HG03442 (cell line): ENCODE measurements at regions not wholly inside any gene's neighbourhood (a gene's known extent, or its start where the extent isn't known, plus 50 kb on each side); places are given as distances from the start of the nearest gene placed in this dataset.

Experiments
- ATAC-seq: cut with Tn5 transposase; IDR thresholded peaks from one replicate; pipeline ENCODE4 v1.9.1; 2021; ENCODE audit warnings: mild to moderate bottlenecking, moderate library complexity; ENCODE audit not compliant: unreplicated experiment

DNA sequence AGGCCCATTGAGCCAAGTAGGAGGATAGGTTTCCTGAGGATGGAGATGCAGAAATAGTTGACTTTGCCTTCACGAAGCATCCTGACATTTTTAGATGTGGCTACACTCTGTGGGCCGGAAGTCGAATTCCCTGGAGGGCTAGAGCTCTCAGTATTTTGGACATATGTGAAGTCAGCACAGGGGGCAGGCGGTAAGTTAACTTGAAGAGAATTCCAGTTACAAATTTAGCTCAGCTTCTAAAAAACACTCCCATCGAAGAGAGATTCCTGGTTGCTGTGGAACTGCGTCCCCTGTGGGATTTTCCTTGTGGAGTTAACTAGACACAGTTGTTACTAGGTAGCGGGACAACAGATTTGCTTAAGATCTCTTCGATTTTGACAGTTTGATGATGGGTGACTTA is 161.9 kb upstream of the RGMA start:
- no peak for ATAC-seq

DNA sequence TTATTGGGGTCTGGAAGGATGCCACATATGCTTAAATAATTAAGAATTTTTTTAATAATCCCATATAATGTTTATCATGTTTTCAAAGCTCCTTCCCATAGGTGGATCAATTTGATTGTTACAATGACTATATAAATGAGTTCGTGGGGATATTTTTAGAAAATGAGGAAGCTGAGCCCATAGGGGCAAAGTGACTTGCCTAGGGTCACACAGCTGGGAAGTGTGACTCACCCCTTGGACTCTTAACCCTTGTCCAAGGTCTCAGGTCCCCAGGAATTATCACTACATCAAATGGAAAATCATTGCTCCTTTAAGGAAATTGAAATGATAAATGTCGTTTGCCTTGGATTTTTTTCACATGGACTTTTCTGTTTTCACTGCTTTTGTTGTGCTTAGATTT is 161.2 kb upstream of the RGMA start:
- ATAC-seq: no peak

DNA sequence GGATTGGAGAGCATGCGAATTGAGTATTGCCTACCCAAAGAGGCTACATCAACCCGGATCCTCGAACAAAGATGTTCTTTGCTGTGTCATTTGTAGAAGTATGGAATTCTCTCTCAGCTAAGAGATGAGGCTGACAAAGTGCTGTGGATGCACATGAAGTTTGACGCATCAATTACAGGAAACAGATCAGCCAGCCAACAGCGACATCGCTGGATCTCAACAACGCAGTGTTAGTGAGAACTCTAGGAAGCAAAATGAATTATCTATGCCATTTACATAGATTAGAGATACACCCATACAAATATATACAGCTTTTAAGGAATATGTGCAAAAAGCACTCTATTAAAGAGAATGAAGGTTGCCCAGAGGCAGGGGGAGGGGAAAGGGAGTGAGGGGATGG is 160.6 kb upstream of the RGMA start:
- ATAC-seq: no peak

DNA sequence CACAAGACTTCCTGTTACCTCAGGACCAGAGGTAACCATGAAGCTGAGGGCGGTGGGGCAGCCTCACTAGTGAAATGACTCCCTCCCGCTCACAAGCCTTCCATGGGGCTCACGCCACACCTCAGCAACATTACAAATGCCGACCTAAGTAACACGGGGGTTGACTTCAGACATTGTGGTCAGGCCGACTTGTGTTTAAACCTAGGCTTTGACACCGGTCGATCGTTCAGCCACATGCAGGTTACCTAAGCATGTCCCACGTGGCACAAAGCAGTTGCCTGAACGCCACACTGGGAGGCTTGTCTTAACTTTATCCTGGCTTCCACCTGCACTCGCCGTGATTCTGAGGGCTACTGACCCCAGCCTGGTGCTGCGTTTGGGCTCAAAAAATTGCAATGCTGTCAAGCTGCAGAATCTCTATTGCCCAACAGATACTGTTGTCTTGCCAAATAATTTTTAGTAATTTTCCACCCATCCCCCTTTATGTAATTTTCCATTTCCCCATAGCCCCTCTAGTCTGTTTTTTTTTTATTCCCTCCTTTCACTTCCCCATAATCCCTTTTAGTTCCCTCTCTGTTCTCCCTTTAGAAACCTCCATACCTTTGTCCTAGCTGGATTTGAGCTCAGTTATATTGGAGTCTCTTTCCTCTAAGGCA is 158.6 kb upstream of the RGMA start:
- ATAC-seq: no peak

DNA sequence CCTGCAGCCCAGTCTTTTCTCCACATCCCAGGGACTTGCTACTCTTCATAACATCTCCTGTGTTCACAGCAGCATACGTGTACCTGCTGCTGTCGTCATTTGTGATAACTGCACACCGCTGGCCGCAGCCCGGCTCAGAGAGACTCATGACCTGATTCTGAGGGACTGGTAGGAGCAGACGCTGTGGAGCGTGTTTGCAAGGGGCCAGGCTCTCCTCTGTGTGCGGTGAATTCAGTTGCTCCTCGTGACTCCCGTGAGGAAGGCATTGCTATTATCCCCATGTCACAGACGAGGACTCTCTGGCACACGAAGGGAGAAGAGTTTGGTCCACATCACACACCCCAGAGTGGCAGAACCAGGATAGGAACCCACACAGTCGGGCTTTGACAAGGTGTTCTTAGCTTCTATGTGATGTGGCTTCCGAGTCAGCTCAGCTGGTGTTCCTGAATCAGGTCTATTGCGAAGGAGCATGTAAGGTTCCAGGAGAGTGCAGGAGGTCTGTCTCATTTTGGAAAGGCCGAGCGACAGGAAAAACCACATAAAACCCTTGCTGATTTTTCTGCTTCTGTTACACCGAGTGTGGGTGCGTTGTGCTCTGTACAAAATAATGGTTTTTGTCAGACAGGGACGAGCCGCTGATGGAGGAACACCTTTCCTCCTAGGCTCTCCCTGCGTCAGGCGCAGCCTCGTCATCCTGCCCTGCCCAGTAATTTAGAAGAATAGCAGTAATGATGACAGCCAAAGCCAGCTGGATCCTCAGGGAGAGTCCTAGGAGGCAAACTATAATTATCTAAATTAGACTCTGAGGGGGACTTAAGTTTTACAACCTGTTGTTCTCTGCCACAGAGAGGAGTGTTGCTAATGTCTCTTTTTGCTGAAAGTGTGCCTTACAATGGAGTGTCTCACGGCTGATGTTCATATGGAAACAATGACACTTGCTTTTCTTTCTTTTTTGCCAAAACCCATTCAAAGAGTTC is 157.5 kb upstream of the RGMA start:
- ATAC-seq: no peak

DNA sequence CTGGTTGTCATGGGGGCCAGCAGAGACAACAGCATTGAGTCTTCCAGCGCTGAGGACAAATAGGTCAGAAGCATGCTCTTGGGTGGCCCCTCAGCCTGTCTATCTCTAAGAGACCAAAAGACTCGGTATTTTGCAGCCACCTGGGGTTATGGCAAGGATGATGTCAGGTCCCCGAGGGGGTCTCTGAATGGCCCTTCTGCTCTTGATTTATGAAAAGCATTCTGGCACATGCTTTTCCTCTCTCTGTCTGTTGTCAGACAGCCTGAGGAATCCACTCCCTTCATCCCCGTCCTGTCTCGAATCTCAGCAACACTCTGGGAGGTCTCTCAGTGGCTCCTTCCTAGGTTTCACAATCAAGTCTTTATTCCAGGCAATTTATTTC is 156.6 kb upstream of the RGMA start:
- no peak for ATAC-seq

DNA sequence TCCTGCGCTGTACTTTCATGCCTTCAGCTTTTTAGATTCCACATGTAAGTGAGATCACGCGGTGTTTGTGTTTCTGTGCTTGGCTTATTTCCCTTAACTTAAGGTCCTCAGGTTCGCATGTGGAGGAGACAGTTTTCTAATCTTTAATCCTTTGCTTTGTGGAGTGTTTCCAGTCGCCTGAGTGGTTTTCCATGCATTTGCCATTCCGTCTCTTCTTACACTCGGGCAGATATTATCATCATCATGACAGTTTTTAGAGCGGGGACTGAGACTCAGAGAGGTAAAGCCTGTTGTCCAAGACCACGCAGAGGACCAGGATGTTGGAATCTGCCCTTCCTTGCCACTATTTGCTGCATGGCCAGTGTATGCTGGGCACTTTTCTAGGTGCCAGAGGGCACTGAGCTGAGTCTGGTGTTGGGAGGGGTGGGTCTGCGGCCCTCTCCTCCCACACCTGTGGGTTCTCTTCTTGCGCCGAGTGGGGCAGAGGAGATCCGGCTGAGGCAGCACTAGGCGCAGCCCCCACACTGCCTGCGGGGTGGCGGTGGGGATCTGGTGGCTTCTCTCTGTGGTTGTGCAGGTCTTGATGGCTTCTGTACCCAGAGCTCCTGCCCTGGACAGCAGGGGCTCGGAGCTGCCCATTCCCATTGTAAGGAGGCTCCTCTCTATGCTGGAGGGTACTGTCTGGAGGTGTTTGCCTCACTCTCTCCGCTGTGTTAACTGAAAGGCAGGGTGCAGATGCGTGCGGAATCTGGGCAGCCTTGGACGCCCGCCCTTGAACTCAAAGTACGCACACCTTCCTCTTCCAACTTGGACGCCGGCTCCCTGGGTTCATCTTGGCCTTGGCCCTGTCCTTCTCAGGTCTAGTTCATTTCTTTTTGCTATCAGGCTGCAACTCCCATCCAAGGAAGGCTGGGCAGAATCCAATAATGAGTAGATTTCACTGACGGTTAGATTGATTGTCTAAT is 156.0 kb upstream of the RGMA start:
- no peak for ATAC-seq

DNA sequence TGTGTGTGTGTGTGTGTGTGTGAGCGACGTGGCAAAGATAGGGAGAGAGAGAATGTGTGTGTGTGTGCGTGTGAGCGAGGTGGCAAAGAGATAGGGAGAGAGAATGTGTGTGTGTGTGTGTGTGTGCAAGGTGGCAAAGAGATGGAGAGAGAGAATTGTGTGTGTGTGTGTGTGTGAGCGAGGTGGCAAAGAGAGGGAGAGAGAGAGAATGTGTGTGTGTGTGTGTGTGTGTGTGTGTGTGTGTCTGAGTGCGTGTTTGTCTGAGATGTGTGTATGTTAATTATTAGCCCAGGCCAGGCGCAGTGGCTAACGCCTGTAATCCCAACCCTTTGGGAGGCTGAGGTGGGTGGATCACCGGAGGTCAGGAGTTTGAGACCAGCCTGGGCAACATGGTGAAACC is 154.6 kb upstream of the RGMA start:
- ATAC-seq: no peak

DNA sequence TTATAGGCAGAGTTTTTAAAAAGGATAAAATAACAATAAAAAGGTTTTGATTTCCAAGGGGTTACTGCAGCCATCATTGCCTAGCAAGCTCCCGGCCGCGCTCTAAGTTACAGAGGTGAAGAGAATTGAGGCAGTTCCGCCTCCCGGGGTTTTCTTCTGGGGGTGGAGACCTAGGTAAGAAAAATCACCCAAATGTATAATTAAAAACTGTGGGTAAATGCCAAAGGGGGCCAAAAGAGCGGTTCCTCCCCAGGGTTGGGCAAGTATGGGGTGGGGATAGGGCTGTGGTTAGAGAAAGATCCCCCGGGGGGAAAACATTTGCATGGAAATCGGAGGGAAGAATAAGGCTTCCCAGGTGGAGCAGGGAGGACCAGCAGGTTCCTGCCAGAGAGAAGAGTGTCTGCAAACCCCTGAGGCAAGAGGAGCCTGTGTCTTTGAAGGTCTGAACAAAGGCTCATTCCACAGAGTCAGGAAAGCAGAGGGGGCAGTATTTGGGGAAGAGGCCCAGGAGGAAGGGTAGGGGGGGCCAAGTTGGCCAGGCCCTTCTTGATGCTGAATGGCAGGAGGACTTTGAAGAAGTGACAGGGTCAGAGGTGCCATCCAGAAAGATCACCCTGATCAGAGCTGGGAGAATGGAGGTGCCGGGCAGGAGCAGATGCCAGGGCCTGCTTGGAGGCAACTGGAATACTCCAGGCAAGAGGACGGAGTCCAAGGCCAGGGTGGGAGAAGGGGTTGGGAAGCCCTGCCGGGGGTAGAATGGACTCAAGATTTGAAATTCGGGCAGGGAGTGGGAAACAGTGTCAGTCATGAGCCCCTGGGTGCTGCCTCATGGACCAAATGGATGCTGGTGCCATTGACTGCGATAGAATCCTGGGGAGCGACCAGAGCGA is 152.9 kb upstream of the RGMA start:
- no peak for ATAC-seq

DNA sequence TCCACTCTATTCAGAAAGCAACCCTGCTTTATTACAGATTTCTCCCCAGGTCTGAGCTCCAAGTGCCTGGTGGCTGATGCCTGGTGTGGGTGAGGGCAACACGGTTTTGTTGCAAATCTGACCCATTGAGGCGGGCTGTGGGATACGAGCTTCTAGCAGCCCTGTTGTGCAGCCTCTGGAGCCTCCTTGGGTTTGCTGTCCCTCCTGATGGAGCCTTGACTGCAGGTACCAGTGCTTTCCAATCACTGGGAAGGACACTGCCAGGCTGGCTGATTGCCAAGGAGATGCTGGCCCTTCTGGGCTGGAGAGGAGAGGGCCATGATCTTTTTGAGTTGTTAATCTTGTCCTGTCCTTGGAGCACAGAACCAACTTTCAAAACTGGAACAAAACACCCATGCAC is 151.0 kb upstream of the RGMA start:
- ATAC-seq: no peak

DNA sequence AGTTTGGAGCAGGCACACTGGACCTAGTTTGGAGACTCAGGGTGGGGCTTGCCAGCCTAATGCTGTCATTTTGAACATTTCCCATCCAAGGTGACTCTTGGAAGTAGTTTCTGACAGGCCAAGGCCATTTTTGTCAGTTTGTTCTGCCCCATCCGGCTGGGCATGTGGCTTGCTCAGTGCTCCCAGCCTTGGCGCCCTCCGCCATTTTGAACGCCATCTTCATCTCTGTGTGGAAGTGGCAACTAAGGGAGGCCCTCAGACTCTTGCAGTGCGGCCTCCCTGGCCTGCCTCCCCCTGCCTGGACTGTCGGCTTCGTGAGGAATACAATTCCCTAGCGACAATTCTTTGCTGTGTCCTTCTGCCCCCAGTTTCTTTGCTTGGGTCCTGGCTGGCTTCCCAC is 150.6 kb upstream of the RGMA start:
- no peak for ATAC-seq

DNA sequence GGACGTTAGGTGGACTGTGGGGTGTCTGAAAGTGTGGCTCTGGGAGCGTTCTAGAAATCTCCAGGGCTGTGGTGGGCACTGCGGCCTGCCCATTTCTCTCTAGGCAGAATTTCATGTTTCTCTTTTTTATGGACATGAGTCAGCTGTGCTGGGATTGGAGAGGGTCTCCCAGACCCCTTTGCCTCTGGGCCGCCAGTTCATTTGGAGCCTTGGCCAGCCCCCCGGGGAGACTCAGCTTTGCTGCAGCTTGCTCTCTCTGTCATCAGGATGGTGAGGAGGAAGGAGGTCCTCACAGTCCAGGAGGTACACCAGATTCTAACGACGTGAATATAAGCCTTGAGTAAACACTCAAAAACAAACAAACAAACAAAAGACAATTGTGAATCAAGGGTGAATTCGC is 149.6 kb upstream of the RGMA start:
- no peak for ATAC-seq

DNA sequence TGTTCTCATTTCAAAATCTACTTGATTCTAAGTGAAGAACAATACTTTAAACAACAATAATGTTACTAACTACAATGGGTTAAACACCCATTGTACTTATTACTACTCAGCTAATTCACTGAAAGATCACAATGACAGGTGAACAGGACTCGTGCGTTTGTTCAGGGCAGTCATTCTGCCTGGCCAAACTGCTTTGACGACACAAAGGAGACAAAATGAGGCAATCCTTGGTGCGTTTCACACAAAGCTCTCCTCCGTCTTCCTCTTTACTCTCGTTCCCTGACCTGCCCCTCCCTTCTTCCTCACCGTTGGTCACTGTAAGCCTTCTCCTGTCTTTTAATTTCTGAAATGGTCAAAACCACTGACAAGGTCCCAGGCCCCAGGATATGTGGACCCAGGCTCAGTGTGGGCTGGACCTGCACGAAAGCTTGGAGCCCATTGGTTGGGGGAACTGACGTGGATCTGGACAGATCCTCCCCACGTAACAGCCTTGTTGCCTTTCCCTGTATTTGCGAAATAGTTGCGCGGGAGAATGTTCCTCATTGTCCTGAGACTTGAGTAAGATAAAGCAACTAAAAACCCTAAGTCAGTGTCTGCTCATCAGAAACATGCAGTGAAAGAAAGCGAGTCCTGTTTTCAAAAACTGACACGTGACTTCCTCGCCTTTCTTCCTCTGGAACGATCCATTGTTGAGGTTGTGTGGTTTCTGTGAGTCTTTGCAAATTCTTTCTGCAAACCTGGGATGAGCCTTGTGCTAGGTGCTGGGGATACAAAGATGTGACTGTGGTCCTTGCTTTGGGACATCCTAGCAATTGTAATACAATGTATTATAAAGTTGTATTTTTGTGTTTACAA is 147.1 kb upstream of the RGMA start:
- ATAC-seq: no peak

DNA sequence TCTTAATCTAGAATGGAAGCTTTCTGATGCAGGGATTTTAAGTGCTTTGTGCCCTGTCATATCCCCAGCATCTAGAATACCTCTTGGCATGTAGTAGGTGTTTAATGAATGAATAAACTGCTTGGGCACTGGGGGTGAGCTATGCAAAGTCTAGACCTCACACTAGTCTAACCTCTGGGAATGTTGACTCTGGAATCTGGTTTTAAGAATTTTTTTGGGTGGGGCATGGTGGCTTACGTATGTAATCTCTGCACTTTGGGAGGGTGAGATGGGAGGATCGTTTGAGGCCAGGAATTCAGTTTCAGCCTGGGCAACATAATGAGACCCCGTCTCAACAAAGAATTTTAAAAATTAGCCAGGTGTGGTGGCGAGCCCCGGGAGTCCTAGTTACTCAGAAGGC is 146.3 kb upstream of the RGMA start:
- no peak for ATAC-seq

DNA sequence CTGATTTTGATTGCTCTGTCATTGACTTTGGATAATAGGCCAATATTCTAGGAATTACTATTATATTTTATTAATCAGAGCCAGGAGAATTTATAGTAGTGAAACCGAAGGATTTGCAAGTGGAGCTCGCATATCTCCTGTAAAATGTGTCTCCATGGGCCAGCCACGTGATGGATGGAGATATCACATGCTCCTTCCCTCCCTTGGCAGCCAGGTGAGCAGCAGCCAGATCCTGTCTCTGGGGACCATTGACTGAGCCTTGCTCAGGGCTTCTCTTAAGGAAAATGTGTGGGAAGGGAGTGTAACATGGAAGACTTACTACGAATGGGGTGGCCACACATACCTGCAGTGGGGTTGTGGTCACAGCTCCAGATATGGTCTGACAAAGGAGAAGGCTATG is 144.7 kb upstream of the RGMA start:
- no peak for ATAC-seq

DNA sequence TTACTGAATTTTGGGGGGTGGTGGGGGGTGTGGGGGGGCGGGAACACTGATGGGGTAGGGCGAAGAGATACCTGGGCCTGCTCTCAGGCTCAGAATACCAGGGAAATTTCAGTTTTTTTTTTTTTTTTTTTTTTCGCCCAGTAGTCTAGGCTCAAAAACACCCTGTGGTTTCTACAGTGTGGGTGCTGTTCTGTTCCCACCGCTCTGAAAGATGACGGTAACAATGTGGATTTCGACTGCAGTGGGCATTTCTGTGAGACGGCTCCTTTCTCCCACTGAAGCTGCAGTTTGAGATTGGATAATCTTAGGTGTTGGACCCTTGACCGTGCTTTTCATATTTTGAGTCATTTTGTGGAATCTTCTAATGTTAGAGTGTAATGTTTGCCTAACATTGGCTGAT is 143.8 kb upstream of the RGMA start:
- no peak for ATAC-seq

DNA sequence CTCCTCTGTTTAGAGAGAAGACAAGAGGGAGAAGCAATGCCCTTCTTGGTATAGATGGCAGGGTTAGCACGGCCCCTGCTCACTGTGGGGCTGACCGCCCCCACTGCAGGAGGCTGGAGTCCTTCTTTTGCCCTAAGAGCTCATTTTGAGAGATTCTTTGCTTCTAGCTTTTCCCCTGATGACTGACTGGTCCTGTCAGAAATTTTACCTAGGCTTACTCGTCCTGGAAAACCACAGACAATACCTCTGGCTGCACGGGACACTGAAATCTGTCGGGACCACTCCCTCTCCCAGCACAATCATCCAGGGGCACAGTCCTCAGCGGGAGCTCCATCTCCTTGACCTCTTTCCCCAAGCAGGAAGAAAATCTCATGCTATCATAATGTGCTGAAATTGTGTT is 143.0 kb upstream of the RGMA start:
- ATAC-seq: no peak

DNA sequence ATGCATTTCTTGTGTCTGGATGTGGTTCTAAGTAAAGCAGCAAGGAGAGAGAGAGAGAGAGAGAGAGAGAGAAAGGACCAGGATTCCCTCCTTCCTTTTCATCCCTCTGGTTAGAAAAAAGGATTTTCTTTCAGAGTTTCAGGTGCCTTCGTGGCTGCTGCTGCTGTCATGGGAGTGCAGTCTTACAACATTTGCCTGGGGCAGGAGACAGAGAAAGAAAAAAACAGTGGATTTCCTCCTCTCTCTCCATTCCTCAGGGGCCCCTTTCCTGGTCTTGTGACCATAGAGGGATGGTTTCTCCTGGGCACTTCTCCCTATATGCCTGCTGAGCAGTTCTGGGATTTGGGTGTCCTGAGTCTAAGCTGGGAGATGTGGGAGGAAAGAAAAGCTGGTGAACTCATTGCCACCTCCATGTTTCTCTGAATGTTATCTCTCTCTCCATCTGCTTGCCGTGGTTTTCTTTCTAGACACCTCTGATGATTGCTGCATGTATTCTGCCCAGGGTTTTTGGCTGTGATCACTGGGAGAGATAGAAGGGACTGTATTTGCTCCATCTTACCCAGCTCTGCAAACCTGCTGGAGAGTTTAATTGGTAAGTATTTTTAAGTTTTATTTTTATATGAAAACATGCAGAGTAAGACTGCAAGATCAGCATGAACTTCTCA is 142.4 kb upstream of the RGMA start:
- no peak for ATAC-seq

DNA sequence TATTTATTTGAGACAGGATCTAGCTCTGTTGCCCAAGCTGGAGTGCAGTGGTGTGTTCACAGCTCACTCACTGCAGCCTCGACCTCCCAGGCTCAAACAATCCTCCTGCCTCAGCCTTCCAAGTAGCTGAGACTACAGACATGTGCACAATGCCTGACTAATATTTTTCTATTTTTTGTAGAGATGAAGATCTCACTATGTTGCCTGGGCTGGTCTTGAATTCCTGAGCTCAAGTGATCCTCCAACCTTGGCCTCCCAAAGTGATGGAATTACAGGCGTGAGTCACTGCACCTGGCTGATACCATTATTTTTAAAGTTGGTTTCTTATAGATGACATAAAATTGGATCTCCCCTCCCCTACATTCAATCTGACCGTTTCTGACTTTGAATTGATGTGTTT is 139.5 kb upstream of the RGMA start:
- no peak for ATAC-seq
